ENCODE measurements at regions not wholly inside any gene's neighbourhood (a gene's known extent, or its start where the extent isn't known, plus 50 kb on each side); places are given as distances from the start of the nearest gene placed in this dataset.
"Not testable (repeated sequence)": the region's sequence is repeated elsewhere in the genome, so short reads cannot be mapped to it uniquely, and the experiment has no call there.

DNA sequence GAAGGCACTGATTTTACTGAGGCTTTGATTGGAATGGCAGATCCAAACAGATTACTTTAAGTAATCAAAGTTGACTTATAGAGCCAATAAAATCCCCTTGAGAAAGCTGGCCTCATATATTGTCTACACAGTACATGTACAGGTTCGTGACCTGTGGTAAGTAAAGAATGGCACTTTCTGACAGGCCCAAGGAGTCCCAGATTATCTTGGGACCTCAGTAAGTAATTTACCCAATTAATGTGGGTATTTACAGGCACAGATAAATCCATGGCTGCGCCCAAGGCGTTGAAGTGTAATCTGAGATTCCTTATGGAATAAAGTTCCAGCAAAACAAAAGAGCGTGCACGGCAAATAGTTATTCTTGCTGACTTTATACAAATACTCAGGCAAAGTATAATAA lies 62.4 kb downstream of the PAGE2 start:
- no peak overlapping the region for H2AFZ ChIP-seq

DNA sequence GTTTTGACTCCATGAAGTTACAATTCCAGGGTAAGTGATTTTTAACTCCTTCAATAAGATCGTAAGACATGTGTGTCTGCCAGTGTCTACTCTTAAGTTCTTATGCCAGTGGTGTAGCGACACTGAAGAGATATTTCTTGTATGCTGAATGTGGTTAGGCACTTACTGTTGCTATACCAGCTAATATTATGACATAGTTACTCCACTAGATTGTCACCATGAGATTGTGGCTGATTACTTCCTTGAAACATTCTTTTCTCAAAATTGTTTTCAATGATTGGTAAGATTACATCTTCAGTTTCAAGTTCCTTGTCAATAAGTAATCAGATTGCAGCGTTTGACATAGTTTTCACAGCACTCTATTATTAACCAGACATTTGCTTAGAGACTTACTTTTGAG lies 60.6 kb upstream of the PAGE5 start:
- Histone ChIP-seq H3K36me3 (ENCODE audit: control insufficient read depth, insufficient read depth, low read length) (no peaks in the 10 kb centered on the region), H3K4me3 (ENCODE audit: low read depth, low read length) (no peak overlapping the region), H3K27ac (no peak overlapping the region), H3K9me3 (ENCODE audit: control insufficient read depth, low read length) (no peaks in the 10 kb centered on the region), H3K79me2 (no peaks in the 10 kb centered on the region), H3K9ac (no peak overlapping the region), H3K27me3 (ENCODE audit: control insufficient read depth, insufficient read depth, low read length) (no peaks in the 10 kb centered on the region), H3K4me1 (no peaks in the 10 kb centered on the region), H2AFZ (no peak overlapping the region), H3K4me2 (ENCODE audit: low read length) (no peak overlapping the region)
- TF ChIP-seq, protein P1, sequence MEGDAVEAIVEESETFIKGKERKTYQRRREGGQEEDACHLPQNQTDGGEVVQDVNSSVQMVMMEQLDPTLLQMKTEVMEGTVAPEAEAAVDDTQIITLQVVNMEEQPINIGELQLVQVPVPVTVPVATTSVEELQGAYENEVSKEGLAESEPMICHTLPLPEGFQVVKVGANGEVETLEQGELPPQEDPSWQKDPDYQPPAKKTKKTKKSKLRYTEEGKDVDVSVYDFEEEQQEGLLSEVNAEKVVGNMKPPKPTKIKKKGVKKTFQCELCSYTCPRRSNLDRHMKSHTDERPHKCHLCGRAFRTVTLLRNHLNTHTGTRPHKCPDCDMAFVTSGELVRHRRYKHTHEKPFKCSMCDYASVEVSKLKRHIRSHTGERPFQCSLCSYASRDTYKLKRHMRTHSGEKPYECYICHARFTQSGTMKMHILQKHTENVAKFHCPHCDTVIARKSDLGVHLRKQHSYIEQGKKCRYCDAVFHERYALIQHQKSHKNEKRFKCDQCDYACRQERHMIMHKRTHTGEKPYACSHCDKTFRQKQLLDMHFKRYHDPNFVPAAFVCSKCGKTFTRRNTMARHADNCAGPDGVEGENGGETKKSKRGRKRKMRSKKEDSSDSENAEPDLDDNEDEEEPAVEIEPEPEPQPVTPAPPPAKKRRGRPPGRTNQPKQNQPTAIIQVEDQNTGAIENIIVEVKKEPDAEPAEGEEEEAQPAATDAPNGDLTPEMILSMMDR (IDR thresholded peaks at IDR 0.05) = no peak

More for the DNA sequence above, 62.4 kb downstream of the PAGE2 start:
- Histone ChIP-seq H3K4me1 (no peaks in the 10 kb centered on the region), H3K9me3 (ENCODE audit: control insufficient read depth, low read length) (no peaks in the 10 kb centered on the region), H3K79me2 (no peaks in the 10 kb centered on the region), H3K27me3 (ENCODE audit: control insufficient read depth, insufficient read depth, low read length) (no peaks in the 10 kb centered on the region), H3K4me3 (ENCODE audit: low read depth, low read length) (no peak overlapping the region), H3K27ac (no peak overlapping the region), H3K36me3 (ENCODE audit: control insufficient read depth, insufficient read depth, low read length) (no peaks in the 10 kb centered on the region), H3K4me2 (ENCODE audit: low read length) (no peak overlapping the region), H3K9ac (no peak overlapping the region)
- TF ChIP-seq, protein P1 (IDR thresholded peaks at IDR 0.05) = no peak

DNA sequence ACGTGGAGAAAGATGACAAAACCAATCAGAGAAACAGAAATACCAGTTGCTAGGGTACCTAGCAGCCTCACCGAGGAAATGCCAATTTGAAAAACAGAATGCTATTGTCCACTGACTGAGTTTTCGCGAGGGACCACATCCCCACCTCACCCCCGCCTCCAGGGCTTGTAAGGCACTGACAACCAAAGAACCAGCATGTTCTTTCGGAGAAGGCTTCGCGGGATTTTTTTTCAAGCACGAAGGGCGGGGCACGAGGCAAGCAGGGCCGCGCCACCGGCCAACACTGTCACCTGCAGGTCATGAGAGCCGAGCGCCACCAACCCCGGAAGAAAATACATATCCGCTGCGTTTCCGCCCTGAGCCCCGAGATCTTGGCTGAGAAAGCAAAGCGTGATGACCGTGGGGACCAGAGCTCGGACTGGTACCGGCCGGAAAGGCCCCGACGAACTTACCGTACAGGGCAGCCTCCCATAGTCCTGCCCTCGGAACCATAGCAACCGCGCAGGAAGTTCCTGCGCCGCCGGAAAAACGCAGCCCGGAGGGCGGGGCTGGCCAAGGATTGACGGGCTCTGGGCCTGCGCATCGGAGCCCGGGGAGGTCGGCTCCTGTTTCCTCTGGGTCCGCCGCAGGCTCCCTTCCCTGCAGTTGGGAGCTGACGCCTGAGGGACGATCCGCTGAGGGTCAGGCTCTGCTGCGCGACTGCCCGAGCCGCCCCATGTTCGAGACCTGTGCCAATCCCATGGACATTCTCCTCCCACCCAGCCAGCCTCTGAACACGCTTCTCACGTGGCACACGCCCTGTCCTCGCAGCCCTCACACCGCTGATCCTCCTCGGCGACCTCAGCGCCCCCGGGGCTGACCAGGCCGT lies 59.2 kb upstream of the PAGE5 start:
- no peaks in the 10 kb centered on the region for H3K4me1 ChIP-seq
- H3K4me3 ChIP-seq (ENCODE audit: low read depth, low read length) = peak overlapping the region; percentile 66
- no peak overlapping the region for H3K9ac ChIP-seq
- H3K36me3 ChIP-seq (ENCODE audit: control insufficient read depth, insufficient read depth, low read length) = no peaks in the 10 kb centered on the region
- peak overlapping the region; percentile 93 for H2AFZ ChIP-seq
- H3K9me3 ChIP-seq (ENCODE audit: control insufficient read depth, low read length) = no peaks in the 10 kb centered on the region
- H3K27ac ChIP-seq = peak overlapping the region; percentile 95
- peak overlapping the region; percentile 76 for H3K4me2 ChIP-seq (ENCODE audit: low read length)
- no peaks in the 10 kb centered on the region for H3K27me3 ChIP-seq (ENCODE audit: control insufficient read depth, insufficient read depth, low read length)
- TF ChIP-seq, protein P1 (IDR thresholded peaks at IDR 0.05) = peak; percentile 53
- H3K79me2 ChIP-seq = no peaks in the 10 kb centered on the region

DNA sequence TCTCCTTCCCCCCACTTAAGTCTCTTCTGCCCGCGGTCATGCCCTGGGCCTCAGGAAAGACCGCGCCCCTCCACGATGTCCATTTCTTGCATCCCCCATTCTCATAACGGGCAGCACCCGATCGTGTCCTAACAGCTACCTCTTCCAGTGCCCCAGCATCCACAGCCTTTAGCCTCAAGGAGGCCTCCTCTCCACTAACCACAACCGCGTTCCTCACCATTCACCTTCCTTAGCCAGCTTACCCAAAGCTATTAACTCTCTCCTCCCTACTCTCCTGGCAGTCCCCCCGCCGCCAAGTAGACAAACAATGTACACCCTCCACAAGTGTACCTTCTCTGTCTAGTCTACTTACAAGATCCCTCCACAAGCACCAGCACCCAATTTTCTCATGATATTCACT lies 58.6 kb upstream of the PAGE5 start:
- Histone ChIP-seq H3K4me3 (ENCODE audit: low read depth, low read length) (peak overlapping the region; percentile 66), H3K79me2 (no peaks in the 10 kb centered on the region), H3K36me3 (ENCODE audit: control insufficient read depth, insufficient read depth, low read length) (no peaks in the 10 kb centered on the region), H3K9me3 (ENCODE audit: control insufficient read depth, low read length) (no peaks in the 10 kb centered on the region), H3K27ac (peak overlapping the region; percentile 95), H3K4me1 (no peaks in the 10 kb centered on the region), H3K27me3 (ENCODE audit: control insufficient read depth, insufficient read depth, low read length) (no peaks in the 10 kb centered on the region), H3K4me2 (ENCODE audit: low read length) (peak overlapping the region; percentile 76), H3K9ac (no peak overlapping the region), H2AFZ (peak overlapping the region; percentile 93)
- TF ChIP-seq, protein P1 (IDR thresholded peaks at IDR 0.05) = no peak

DNA sequence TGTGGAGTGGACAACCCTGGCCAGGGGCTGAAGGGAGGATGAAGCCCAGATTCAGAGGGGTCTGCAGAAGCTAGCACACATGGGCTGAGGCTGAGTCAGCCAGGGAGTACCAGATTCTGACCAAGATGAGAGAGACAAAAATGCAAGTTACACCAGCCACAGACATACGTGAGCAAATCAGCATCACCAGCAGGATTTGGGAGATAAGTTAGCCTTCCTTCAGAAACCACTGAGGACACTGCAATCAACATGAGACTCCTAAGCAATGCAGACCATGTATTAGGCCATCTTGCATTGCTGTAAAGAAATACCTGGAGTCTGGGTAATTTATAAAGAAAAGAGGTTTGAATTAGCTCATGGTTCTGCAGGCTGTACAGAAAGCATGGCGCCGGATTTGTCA lies 57.0 kb upstream of the PAGE5 start:
- no peak overlapping the region for H3K27ac ChIP-seq
- no peaks in the 10 kb centered on the region for H3K27me3 ChIP-seq (ENCODE audit: control insufficient read depth, insufficient read depth, low read length)
- no peaks in the 10 kb centered on the region for H3K9me3 ChIP-seq (ENCODE audit: control insufficient read depth, low read length)
- H2AFZ ChIP-seq = no peak overlapping the region
- H3K4me2 ChIP-seq (ENCODE audit: low read length) = no peak overlapping the region
- TF ChIP-seq, protein P1 (IDR thresholded peaks at IDR 0.05) = no peak
- H3K9ac ChIP-seq = no peak overlapping the region
- no peaks in the 10 kb centered on the region for H3K4me1 ChIP-seq
- no peak overlapping the region for H3K4me3 ChIP-seq (ENCODE audit: low read depth, low read length)
- H3K79me2 ChIP-seq = no peaks in the 10 kb centered on the region
- no peaks in the 10 kb centered on the region for H3K36me3 ChIP-seq (ENCODE audit: control insufficient read depth, insufficient read depth, low read length)

DNA sequence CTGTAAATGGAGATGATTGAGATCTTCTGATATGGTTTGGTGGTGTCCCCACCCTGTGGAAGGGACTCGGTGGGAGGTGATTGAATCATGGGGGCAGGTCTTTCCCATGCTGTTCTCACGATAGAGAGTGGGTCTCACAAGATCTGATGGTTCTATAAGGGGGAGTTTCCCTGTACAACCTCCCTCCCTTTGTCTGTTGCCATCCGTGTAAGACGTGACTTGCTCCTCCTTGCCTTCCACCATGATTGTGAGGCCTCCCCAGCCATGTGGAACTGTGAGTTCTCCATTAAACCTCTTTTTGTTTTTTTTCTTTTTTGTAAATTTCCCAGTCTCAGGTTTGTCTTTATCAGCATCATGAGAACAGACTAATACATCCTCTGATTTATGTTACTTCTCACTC lies 55.1 kb upstream of the PAGE5 start:
- not testable (repeated sequence) for H3K79me2 ChIP-seq, H2AFZ ChIP-seq

More for the DNA sequence above, 55.1 kb upstream of the PAGE5 start:
- H3K9me3 ChIP-seq (ENCODE audit: control insufficient read depth, low read length); H3K27ac ChIP-seq; H3K4me1 ChIP-seq; H3K4me2 ChIP-seq (ENCODE audit: low read length); H3K27me3 ChIP-seq (ENCODE audit: control insufficient read depth, insufficient read depth, low read length); H3K9ac ChIP-seq; H3K4me3 ChIP-seq (ENCODE audit: low read depth, low read length); H3K36me3 ChIP-seq (ENCODE audit: control insufficient read depth, insufficient read depth, low read length): not testable (repeated sequence)

All from parathyroid adenoma (tissue), 2 donors.